DMS53 treated with DMSO at 0.1 percent for 48 hours (cell line): ENCODE measurements at regions not wholly inside any gene's neighbourhood (a gene's known extent, or its start where the extent isn't known, plus 50 kb on each side); places are given as distances from the start of the nearest gene placed in this dataset.
A peak's percentile ranks its signal among the peaks of the same experiment; 100 is the strongest.
"Not testable (repeated sequence)": the region's sequence is repeated elsewhere in the genome, so short reads cannot be mapped to it uniquely, and the experiment has no call there.

ENCODE experiments used
- DNase-seq: peaks from one replicate; lab custom pipeline; 2025; ENCODE audit not compliant: unreplicated experiment; lab: John Stamatoyannopoulos, UW

DNA sequence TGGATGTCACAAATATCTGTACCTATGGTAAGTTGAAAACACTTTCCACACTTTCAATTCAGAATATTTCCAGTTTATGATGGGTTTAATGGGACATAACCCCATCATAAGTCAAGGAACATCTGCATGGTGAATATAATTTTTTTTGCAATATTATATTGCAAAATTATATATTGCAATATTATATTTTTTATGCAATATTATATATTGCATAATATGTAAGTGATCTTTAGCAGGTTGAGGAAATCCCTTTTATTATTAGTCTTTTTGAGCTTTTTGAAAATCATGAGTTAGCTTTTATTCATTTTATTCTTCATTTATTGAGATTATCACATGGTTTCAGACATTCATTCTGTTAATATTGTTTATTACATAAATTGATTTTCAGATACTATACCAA, 342.2 kb upstream of the GALNT5 start:
- DNase-seq: no peak

DNA sequence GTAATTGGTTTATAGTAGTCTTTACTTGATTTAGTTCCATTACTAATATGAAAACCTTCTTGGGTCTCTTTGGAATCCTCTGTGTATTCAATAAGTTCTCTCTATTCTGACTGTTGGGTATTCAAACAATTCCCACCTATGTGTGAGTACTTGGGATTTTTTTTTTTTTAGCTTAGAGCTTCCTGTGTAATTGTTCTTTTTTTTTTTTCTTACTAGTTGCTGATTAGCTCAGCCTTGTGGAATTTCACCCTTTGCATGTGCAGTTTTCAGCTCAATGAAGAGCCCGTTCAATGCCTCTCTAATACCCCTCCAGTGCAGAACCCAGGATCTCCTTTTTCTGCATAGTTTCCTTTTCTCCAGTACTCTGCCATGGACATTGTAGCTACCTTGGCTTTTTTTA, 339.1 kb upstream of the GALNT5 start:
- DNase-seq: peak; percentile 27

GRCh38 chr2:156930423-156930822, 327.1 kb upstream of the GALNT5 start:
- DNase-seq: no peak

- no peak for DNase-seq
These were observed 323.8 kb upstream of the GALNT5 start for GRCh38 chr2:156933645-156934225.

- DNase-seq: peak; percentile 88
These were observed 321.9 kb upstream of the GALNT5 start for GRCh38 chr2:156935616-156936015.

- DNase-seq: no peak
These were observed 320.1 kb upstream of the GALNT5 start for GRCh38 chr2:156937430-156937829.

GRCh38 chr2:156944871-156945270, 312.6 kb upstream of the GALNT5 start:
- DNase-seq: no peak

DNA sequence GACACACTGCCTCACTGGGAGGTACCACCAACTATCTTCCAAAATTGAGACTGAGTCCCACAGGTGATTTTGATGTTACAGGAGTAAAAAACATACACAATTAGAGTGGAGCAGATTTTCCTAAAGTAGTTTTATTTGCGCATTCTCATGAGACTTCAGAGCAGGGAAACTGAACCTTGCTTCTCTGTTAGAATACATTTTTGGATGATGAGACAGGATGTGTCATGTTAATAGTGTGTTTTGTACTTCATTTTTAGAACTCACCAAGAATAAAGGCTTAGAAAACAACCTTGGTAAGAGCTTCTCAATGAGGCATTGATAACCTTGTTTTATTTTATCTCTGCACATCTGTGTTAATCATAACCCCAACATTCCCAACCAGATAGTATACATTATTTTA, 310.2 kb upstream of the GALNT5 start:
- no peak for DNase-seq

GRCh38 chr2:156955701-156956100, 301.8 kb upstream of the GALNT5 start:
- no peak for DNase-seq

GRCh38 chr2:156956161-156956560, 301.3 kb upstream of the GALNT5 start:
- DNase-seq: no peak

DNA sequence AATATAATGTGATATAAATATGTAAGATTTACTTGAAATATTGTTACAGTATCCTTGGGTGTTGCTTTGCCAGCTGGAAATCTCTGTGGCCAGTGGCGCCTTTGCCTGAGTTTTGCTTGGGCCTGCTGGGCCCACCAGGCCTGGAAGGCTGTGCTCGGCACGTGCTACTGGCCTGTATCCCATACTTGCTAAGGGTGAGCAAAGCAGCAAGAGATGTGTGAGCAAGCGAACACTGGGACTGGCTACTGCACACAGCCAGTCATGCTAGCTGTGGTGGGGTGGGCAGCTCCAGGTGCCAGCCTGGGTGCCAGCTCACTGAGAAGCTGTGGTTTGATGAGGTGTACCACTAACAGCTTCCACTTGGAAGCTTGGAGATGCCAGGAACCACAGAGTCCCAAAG, 299.1 kb upstream of the GALNT5 start:
- DNase-seq: no peak

DNA sequence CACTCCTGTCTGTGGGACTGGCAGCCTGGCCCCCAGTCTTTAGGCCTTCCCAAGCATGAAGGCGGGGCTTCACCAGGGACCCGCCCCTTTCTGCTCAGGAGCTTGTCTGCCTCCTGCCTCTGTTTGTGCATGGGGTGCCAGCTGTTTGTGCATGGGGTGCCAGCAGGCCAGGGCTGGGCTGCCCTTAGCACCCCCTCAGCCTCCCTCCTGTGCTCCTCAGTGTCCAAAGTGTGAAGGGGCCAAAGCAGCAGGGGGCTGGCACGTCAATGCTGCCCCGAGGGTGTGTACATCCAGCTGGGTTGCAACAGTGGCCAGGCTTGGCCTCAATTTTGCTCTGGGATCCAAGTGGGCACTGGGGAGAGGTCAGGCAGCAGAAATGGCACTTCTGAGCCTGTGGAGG, 298.0 kb upstream of the GALNT5 start:
- no peak for DNase-seq

- DNase-seq: no peak
These were observed 274.9 kb upstream of the GALNT5 start for GRCh38 chr2:156982615-156983014.

- no peak for DNase-seq
These were observed 271.0 kb upstream of the GALNT5 start for GRCh38 chr2:156986339-156986988.

- DNase-seq: no peak
These were observed 257.8 kb upstream of the GALNT5 start for GRCh38 chr2:156999661-157000060.

- no peak for DNase-seq
These were observed 252.7 kb upstream of the GALNT5 start for GRCh38 chr2:157004789-157005188.

GRCh38 chr2:157015015-157015575, 242.4 kb upstream of the GALNT5 start:
- no peak for DNase-seq

DNA sequence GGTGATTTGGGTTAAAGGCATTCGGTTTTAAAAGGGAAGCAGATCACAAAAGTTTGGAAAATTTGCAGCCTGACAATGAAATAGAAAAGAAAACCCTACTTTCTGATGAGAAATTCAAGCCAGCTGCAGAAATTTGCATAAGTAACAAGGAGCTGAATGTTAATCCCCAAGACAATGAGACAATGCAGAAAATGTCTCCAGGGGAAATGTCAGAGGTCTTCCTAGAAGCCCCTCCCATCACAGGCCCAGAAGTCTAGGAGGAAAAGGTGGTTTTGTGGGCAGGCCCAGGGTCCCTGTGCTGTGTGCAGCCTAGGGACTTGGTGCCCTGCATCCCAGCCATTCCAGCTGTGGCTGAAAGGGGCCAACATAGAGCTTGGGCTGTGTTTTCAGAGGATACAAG, 234.2 kb upstream of the GALNT5 start:
- DNase-seq: not testable (repeated sequence)

DNA sequence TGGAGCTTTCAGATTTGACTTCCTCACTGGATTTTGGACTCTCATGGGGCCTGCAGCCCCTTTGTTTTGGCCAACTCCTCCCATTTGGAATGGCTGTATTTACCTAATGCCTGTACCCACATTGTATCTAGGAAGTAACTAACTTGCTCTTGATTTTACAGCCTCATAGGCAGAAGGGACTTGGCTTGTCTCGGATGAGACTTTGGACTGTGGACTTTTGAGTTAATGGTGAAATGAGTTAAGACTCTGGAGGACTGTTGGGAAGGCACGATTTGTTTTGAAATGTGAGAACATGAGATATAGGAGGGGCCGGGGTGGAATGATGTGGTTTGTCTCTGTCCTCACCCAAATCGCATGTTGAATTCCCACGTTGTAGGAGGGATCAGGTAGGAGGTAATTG, 233.4 kb upstream of the GALNT5 start:
- no peak for DNase-seq

- DNase-seq: peak; percentile 5
These were observed 225.5 kb upstream of the GALNT5 start for GRCh38 chr2:157032017-157032416.

GRCh38 chr2:157036726-157037125, 220.8 kb upstream of the GALNT5 start:
- DNase-seq: no peak

GRCh38 chr2:157043786-157044185, 213.7 kb upstream of the GALNT5 start:
- no peak for DNase-seq

- DNase-seq: no peak
These were observed 211.1 kb upstream of the GALNT5 start for GRCh38 chr2:157046396-157046795.
